Peyer's patch (tissue), 4 donors: ENCODE measurements at regions not wholly inside any gene's neighbourhood (a gene's known extent, or its start where the extent isn't known, plus 50 kb on each side); places are given as distances from the start of the nearest gene placed in this dataset.

ENCODE experiments used
- POLR2A ChIP-seq, 2 donors: fragments of 450-650 bp; IDR thresholded peaks; one replicate each; pipeline ENCODE4 v1.5.1; 2017; ENCODE audit warnings: antibody characterized with exemption in 2 of 2, mild to moderate bottlenecking in 2 of 2, moderate library complexity in 2 of 2
- TF ChIP-seq, protein P1 (sequence below), 6 experiments: fragments of 450-650 bp in 4 of 6; fragments of 200-600 bp in 2 of 6; sonication (generic) in 1 of 6; IDR thresholded peaks; one replicate each; pipeline ENCODE4 v1.5.1; 2017 to 2019; ENCODE audit warnings: antibody characterized with exemption in 6 of 6, mild to moderate bottlenecking in 3 of 6, moderate library complexity in 1 of 6

DNA sequence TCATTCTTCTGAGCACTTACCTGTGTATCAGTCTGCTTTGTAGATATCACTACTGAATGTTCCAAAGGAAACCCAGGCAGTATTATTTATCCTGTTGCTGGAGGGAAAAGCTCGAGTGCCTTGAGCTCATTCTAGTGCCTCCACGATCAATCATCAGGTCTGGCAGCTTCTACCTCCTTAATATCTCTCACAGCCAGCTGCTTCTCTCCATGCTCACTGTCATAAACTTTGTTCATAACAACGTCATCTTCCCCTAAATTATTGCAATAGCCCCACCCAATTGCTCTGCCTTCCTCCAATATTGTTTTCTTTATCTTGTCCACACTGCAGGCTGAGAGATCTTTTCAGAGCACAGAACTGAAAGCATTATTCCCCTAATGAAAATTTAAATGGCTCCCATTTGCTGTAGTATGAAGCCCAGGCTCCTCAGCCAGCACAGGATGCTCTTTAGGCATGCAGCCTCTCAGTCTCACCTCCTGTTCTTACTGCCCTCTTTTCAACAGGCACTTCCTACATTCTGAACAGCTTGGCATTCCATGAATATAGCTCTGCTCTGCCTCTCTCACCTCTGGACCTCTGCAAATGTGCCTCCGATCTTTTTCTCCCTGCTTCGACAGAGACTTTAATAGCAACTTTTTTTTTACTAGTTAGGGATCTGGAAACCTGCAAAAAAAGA, 504.2 kb upstream of the IGFBP7 start:
- TF ChIP-seq POLR2A (IDR thresholded peaks at IDR 0.05), result no peak
- TF ChIP-seq, protein P1, sequence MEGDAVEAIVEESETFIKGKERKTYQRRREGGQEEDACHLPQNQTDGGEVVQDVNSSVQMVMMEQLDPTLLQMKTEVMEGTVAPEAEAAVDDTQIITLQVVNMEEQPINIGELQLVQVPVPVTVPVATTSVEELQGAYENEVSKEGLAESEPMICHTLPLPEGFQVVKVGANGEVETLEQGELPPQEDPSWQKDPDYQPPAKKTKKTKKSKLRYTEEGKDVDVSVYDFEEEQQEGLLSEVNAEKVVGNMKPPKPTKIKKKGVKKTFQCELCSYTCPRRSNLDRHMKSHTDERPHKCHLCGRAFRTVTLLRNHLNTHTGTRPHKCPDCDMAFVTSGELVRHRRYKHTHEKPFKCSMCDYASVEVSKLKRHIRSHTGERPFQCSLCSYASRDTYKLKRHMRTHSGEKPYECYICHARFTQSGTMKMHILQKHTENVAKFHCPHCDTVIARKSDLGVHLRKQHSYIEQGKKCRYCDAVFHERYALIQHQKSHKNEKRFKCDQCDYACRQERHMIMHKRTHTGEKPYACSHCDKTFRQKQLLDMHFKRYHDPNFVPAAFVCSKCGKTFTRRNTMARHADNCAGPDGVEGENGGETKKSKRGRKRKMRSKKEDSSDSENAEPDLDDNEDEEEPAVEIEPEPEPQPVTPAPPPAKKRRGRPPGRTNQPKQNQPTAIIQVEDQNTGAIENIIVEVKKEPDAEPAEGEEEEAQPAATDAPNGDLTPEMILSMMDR (IDR thresholded peaks at IDR 0.05), result no peak
